ENCODE measurements at regions not wholly inside any gene's neighbourhood (a gene's known extent, or its start where the extent isn't known, plus 50 kb on each side); places are given as distances from the start of the nearest gene placed in this dataset.
A peak's percentile ranks its signal among the peaks of the same experiment; 100 is the strongest.

- no peak for DNase-seq
These were observed 179.5 kb downstream of the TFAP2A start for GRCh38 chr6:10235344-10235743.

- DNase-seq = no peak
These were observed 184.3 kb downstream of the TFAP2A start for GRCh38 chr6:10230531-10230930.

- DNase-seq = no peak
These were observed 191.0 kb downstream of the TFAP2A start for GRCh38 chr6:10223841-10224240.

GRCh38 chr6:10221178-10221577 is 193.7 kb downstream of the TFAP2A start:
- DNase-seq = no peak

GRCh38 chr6:10219510-10219909 is 195.4 kb downstream of the TFAP2A start:
- DNase-seq = no peak

GRCh38 chr6:10217111-10217510 is 197.8 kb downstream of the TFAP2A start:
- no peak for DNase-seq

- no peak for DNase-seq
These were observed 199.4 kb downstream of the TFAP2A start for GRCh38 chr6:10215326-10216110.

GRCh38 chr6:10210052-10210451 is 204.8 kb downstream of the TFAP2A start:
- DNase-seq = no peak

GRCh38 chr6:10205892-10206291 is 209.0 kb downstream of the TFAP2A start:
- DNase-seq = no peak

- DNase-seq = no peak
These were observed 209.8 kb downstream of the TFAP2A start for GRCh38 chr6:10205120-10205519.

GRCh38 chr6:10203651-10204050 is 211.2 kb downstream of the TFAP2A start:
- DNase-seq = no peak

- DNase-seq = no peak
These were observed 212.3 kb downstream of the TFAP2A start for GRCh38 chr6:10202581-10202980.

- peak; percentile 87 for DNase-seq
These were observed 213.0 kb downstream of the TFAP2A start for GRCh38 chr6:10201606-10202510.

GRCh38 chr6:10196090-10196489 is 218.8 kb downstream of the TFAP2A start:
- DNase-seq = no peak

- peak; percentile 74 for DNase-seq
These were observed 219.8 kb downstream of the TFAP2A start for GRCh38 chr6:10194816-10195672.

- DNase-seq = no peak
These were observed 221.6 kb downstream of the TFAP2A start for GRCh38 chr6:10193321-10193720.

- peak; percentile 94 for DNase-seq
These were observed 224.8 kb downstream of the TFAP2A start for GRCh38 chr6:10190042-10190441.

- no peak for DNase-seq
These were observed 230.3 kb downstream of the TFAP2A start for GRCh38 chr6:10184371-10185227.

GRCh38 chr6:10180138-10181074 is 234.5 kb downstream of the TFAP2A start:
- no peak for DNase-seq

- no peak for DNase-seq
These were observed 237.2 kb downstream of the TFAP2A start for GRCh38 chr6:10177704-10178103.

GRCh38 chr6:10175362-10175761 is 239.5 kb downstream of the TFAP2A start:
- DNase-seq = no peak

Data from islet precursor cell (in vitro differentiated cells).